RWPE2 (cell line): ENCODE measurements at regions not wholly inside any gene's neighbourhood (a gene's known extent, or its start where the extent isn't known, plus 50 kb on each side); places are given as distances from the start of the nearest gene placed in this dataset.

Experiments used
- ATAC-seq: fragments of 200-7000 bp; cut with Tn5 transposase; 3 replicates; pipeline ENCODE4 v1.9.1; 2021; ENCODE audit warnings: low read depth
- DNase-seq: peaks from one replicate; pipeline ENCODE4 v3.0.0-alpha.2; 2020; ENCODE audit warnings: low spot score
- H3K27ac ChIP-seq: fragments of 450-650 bp; 2 replicates; pipeline ENCODE4 v1.5.1; 2017; ENCODE audit warnings: mild to moderate bottlenecking; ENCODE audit not compliant: poor library complexity, severe bottlenecking
- H3K27me3 ChIP-seq: fragments of 250-450 bp; sonication (Bioruptor Pico); 2 replicates; pipeline ENCODE4 v1.5.1; 2021; ENCODE audit warnings: mild to moderate bottlenecking, moderate library complexity; ENCODE audit not compliant: insufficient read depth, poor library complexity, severe bottlenecking
- H3K36me3 ChIP-seq: fragments of 250-450 bp; sonication (Bioruptor Pico); 2 replicates; pipeline ENCODE4 v1.5.1; 2020; ENCODE audit warnings: low read depth, mild to moderate bottlenecking, moderate library complexity
- H3K4me1 ChIP-seq: fragments of 250-450 bp; sonication (Bioruptor Pico); 2 replicates; pipeline ENCODE4 v1.5.1; 2021; ENCODE audit warnings: mild to moderate bottlenecking, moderate library complexity; ENCODE audit not compliant: insufficient read depth, poor library complexity, severe bottlenecking
- H3K4me3 ChIP-seq: fragments of 250-450 bp; sonication (Bioruptor Pico); 2 replicates; pipeline ENCODE4 v1.5.1; 2021; ENCODE audit warnings: mild to moderate bottlenecking, moderate library complexity; ENCODE audit not compliant: severe bottlenecking
- H3K9me3 ChIP-seq: fragments of 250-450 bp; sonication (Bioruptor Pico); 2 replicates; pipeline ENCODE4 v1.5.1; 2021; ENCODE audit warnings: mild to moderate bottlenecking, moderate library complexity; ENCODE audit not compliant: severe bottlenecking
- CTCF ChIP-seq: fragments of 450-650 bp; IDR thresholded peaks from one replicate; pipeline ENCODE4 v1.5.1; 2017; ENCODE audit warnings: mild to moderate bottlenecking, moderate library complexity; ENCODE audit not compliant: poor library complexity, severe bottlenecking

DNA sequence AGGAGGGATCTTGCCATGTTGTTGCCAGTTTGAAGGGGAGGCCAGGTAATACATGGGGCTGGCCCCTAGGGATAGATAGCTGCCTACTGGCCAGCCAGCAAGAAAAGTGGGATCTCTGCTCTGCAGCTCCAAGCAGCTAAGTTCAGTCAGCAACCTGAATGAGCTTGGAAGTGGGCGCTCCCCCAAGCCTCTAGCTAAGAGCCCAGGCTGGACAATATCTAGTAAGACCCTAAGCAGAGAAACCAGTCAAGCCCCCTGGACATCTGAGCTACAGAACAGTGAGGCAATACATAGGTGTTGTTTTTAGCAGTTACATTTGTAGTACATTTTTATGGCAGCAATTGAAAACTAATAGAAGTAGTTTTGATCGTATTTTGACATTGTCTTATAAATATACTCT, 409.8 kb upstream of the SMIM21 start:
- Histone ChIP-seq H3K27me3 (no peaks in the 10 kb centered on the region), H3K36me3 (no peaks in the 10 kb centered on the region), H3K27ac (no peak overlapping the region), H3K4me3 (no peak overlapping the region), H3K9me3 (no peaks in the 10 kb centered on the region), H3K4me1 (no peaks in the 10 kb centered on the region)
- ATAC-seq: no peak
- no peak for TF ChIP-seq CTCF
- no peak for DNase-seq

GRCh38 chr18:75836516-75836915, 409.0 kb upstream of the SMIM21 start:
- ATAC-seq: no peak
- Histone ChIP-seq H3K36me3 (no peaks in the 10 kb centered on the region), H3K27ac (no peak overlapping the region), H3K27me3 (no peaks in the 10 kb centered on the region), H3K4me3 (no peak overlapping the region), H3K4me1 (no peaks in the 10 kb centered on the region), H3K9me3 (no peaks in the 10 kb centered on the region)
- TF ChIP-seq CTCF: no peak
- no peak for DNase-seq

- DNase-seq (no peak), ATAC-seq (no peak)
- Histone ChIP-seq H3K27me3 (no peaks in the 10 kb centered on the region), H3K36me3 (no peaks in the 10 kb centered on the region), H3K4me3 (no peak overlapping the region), H3K27ac (no peak overlapping the region), H3K4me1 (no peaks in the 10 kb centered on the region), H3K9me3 (no peaks in the 10 kb centered on the region)
- TF ChIP-seq CTCF: no peak
These were observed 404.5 kb upstream of the SMIM21 start for GRCh38 chr18:75831960-75832359.

DNA sequence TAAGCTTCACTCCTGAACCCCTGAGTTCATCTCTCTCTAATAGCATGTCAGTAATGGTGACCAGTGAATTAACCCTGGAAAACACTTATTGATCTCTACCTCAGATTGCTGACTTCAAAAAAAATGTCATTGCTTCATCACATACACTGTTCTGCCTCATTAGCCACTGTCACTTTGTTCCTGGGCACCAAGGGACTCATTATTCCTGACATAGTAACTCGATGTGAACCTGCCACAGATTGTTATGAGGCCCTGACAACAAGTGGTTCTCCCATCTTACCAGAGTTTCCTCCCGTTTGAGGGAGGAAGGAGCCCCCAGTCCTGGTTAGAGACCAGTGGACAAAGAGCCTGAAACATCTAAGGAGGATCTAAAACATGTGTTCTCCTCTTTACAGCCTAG, 403.3 kb upstream of the SMIM21 start:
- ATAC-seq: no peak
- no peak for TF ChIP-seq CTCF
- no peak for DNase-seq
- Histone ChIP-seq H3K4me3 (no peak overlapping the region), H3K27ac (no peak overlapping the region), H3K27me3 (no peaks in the 10 kb centered on the region), H3K36me3 (no peaks in the 10 kb centered on the region), H3K9me3 (no peaks in the 10 kb centered on the region), H3K4me1 (no peaks in the 10 kb centered on the region)

GRCh38 chr18:75829091-75829490, 401.6 kb upstream of the SMIM21 start:
- H3K9me3 ChIP-seq: no peaks in the 10 kb centered on the region
- no peak overlapping the region for H3K27ac ChIP-seq
- H3K4me1 ChIP-seq: no peaks in the 10 kb centered on the region
- no peak for TF ChIP-seq CTCF
- no peaks in the 10 kb centered on the region for H3K27me3 ChIP-seq
- ATAC-seq (no peak), DNase-seq (no peak)
- no peaks in the 10 kb centered on the region for H3K36me3 ChIP-seq
- no peak overlapping the region for H3K4me3 ChIP-seq
